HG03103 (cell line): ENCODE measurements at regions not wholly inside any gene's neighbourhood (a gene's known extent, or its start where the extent isn't known, plus 50 kb on each side); places are given as distances from the start of the nearest gene placed in this dataset.
A peak's percentile ranks its signal among the peaks of the same experiment; 100 is the strongest.

Experiments
- ATAC-seq: cut with Tn5 transposase; IDR thresholded peaks from one replicate; pipeline ENCODE4 v1.9.1; 2021; ENCODE audit warnings: low read depth; ENCODE audit not compliant: unreplicated experiment

DNA sequence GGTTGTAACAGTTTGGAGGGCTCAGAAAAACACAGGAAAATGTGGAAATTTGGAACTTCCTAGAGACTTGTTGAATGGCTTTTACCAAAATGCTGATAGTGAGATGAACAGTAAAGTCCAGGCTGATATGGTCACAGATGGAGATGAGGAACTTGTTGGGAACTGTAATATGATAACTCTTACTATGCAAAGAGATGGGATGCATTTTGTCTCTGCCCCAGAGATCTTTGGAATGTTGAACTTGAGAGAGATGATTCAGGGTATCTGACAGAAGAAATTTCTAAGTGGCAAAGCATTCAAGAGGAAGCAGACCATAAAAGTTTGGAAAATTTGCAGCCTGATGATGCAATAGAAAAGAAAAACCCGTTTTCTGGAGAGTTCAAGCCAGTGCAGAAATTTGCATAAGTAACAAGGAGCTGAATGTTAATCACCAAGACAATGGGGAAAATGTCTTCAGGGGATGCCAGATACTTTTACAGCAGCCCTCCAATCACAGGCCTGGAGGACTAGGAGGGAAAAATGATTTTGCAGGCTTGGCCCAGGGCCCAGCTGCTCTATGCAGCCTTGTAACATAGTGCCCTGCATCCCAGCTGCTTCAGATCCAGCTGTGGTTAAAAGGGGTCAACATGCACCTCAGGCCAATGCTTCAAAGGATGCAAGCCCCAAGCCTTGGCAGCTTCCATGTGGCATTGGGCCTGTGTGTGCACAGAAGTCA is 572.7 kb upstream of the ATP2B1 start:
- ATAC-seq, result no peak

DNA sequence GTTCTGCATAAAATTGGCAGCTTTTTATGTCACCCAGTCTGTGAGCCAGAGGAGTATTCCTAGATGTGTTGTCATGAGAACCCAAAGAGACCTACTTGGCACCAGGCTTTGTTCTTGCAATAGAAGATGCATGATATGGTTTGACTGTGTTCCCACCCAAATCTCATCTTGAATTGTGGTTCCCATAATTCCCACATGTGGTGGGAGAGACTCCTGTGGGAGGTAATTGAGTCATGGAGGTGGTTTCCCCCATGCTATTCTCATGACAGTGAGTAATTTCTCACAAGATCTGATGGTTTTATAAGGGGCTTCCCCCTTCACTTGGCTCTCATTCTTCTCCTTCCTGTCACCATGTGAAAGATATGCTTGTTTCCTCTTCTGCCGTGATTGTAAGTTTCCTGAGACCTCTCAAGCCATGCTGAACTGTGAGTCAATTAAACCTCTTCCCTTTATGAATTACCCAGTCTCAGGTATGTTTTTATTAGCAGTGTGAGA is 572.0 kb upstream of the ATP2B1 start:
- ATAC-seq, result peak; percentile 72

DNA sequence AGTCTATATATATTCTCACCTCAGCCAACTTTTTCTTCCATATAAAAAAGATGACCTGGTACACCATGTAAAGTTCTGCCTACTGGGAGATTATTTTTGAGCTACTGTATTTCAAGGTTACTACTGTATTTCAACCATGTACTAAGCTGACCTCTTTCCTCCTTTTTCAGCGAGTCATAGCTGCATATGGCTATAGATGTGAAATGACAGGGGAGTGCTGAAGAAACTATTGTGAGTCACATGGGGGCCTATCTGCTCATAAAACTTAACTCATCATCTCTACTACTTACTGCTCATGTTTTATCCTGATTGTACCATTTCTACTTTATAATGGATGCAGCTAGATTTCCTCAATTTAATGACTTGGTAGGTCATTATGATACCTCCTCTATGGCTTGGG is 571.4 kb upstream of the ATP2B1 start:
- no peak for ATAC-seq

DNA sequence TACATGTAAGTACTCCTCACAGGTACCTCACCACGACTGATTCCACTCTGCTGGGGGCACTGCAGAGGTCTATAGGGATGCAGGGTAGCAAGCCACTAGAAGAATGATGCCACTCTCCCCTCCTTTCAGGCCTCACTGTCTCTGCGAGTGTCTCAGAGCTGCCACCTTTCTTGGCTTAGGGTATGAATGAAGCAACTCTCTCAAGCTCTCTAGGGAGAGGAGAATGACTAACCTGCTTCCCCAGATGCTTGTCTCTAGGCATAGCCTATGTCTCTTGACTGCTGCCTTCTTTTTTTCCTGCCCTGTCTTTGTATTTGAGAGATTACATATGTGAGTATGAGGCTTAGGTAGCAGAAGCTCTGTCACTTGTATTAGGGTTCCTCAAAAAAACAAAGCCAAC is 566.5 kb upstream of the ATP2B1 start:
- no peak for ATAC-seq

DNA sequence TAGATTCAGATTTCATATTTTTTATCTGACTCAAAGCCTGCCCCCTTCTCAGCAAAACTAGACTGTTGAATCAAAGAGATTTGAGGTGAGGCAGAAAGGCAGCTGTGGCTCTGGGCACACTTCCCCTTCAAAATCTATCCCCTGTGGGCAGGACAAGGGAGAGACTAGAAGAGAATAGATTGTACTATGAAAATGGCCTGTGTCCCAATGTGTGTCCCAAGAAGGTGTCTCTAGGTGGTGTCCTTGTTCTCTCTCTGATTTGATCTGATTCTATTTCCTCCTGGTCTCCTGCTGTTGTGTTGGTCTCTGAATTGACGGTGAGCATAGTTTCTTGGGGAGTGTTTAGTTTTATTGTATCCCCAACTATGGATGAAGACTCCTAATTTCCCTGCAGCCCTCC is 565.8 kb upstream of the ATP2B1 start:
- no peak for ATAC-seq

DNA sequence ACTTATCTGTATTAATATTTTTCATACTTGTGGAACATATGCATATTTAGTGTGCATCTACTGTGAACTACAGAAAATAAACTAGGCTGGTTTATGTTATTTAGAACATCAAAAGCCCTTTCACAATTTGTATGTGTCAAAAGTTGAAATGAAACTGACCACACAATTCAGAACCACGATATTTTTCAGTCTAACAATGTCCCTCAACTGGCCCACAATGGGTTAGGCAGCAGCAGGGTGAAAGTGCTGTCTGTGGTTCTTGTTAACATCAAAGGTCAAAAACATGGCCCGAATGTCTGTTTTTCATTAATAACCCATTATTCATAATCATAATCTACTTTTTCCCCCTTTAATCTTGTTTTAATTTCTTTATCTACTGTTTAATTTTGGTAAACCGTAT is 559.9 kb upstream of the ATP2B1 start:
- no peak for ATAC-seq

DNA sequence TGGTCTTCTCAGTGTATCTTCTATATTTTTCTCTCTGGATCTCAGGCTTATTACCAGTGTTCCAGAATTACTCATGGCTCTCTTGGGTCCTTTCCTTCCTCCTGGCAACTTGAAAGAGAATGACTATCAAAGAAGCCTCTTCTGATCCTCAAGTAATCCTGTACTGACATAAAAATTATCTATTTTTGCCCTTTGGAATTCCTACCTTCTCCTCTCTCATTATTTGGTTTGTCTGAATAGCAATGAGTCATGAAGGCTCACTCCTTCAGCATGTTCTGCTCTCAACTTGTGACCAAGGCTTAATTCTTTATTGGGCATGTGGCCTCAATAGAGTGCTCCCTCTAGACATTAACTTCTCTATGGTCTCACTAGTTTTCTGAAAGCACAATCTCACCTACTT is 553.6 kb upstream of the ATP2B1 start:
- no peak for ATAC-seq

DNA sequence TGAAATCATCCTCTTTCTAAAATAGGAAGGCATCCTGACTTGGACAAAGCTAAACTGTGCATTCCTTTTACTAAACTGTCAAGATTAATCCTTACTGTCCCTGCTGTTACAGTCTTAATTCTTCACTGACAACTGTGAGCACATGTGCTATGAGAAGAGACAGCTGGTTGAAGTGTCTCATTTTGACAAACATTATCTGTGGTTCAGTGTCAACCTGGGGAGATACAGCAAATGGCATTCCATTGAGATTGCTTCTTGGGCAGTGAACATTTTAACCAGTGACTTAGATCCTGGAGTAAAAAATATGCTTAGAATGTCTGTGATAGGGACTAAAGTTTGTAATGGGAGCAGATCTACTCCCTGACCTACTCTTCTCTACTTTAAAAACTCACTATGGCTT is 552.6 kb upstream of the ATP2B1 start:
- ATAC-seq, result no peak

DNA sequence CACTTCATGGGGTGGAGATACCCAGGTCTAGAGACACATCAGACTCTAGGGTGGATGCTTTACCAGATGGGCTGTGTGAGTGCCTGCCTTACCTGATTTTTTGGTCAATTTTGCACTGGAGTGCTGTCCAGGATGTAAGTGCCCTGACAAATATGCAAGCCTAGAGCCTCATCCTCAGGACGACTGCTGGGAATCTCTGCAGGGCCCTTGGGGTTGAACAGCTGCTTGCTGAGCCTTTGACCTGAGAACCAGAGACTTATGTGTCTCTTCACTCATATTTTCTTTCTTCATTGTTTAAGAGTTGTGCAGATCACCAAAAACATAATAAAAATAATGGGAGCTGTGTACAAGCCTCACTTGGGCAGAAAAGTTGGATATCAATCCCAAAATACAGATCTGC is 551.5 kb upstream of the ATP2B1 start:
- no peak for ATAC-seq

DNA sequence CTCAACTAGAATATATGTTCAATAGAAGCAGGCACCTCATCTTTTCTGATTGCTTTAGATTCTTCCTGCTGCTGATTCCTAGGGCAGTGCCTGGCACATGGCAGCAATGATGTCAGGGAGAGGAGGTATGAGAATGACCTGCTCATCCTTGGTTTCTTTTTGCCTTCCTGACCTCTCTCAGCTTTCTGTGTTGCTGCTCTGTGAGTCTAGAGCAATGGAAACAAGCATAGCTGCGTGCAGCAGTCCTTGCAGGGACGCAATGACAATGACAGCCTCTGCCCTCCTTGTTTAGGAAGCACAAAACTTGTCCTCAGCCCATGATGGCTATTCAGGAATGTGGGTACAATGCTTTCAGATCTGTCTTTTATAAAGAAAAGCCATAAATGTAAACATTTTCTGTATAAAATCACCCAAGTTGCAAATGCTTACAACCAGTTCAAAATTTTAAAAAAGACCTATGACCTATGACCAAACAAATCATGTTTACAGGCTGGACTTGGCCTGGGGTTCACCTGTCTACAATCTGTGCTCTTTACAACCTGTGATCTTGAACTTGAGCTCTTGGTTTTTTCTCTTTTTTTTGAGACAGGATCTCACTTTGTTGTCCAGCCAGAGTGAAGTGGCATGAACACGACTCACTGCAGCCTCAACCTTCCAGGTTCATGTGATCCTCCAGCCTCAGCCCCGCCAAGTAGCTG is 549.4 kb upstream of the ATP2B1 start:
- ATAC-seq, result no peak

DNA sequence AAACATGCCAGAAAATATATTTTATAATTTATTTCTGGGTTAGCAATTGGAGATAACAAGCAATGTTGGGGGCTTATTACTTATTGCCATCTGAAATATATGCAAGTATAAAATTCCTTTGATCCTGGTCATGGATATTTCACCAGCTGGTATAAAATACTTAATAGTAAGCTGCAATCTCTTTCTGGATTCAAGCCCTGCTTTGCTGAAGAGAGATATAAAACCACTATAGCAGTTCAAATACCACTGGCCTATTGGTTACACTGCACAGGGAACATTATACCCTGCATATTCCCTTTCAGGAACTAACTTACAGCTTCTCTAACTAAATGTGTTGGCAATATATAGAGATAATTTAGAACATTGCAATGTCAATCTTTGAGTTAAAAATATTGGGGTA is 546.2 kb upstream of the ATP2B1 start:
- no peak for ATAC-seq

DNA sequence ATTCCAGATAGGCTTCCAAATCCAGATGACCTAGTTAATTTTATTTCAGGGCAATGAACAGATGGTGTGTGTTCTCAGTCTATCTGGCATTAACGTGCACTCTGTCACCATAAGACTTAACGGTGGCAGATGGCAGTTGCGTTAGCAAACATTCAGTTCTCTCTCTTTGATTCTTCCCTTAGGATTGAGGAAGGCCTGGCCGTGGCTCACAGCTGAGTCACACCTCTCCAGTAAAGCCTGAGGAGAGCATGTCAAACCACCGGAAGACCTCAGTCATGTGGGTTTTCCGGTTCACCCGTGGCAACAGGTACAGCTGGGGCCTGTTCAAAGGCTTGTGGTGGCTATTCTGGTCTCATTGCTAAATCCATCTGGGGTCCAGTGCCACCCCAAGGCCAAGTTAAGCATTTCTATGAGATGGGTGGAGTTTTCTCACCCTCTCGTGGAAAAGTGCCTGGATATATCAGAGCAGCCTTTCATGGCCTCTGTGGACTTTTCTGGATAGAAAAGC is 545.1 kb upstream of the ATP2B1 start:
- ATAC-seq, result peak; percentile 99

DNA sequence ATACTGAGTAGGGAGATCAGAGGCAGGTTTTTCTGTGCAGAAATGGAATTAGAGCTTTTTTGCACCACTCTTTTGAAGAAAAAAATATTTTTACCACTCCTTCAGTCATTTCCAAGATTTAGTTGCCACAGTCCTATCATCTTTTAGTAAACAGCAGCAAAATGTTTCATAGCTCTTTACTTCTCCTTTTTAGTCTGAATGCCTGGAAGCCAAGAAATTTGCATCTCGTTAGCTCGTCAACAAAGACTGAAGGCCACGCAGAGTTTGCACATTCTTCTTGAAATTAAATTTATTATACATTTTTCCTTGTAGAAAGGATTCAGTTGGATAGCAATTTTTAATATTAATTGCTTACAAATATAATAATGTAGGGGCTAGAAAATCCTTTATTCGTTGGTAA is 544.5 kb upstream of the ATP2B1 start:
- ATAC-seq, result no peak

DNA sequence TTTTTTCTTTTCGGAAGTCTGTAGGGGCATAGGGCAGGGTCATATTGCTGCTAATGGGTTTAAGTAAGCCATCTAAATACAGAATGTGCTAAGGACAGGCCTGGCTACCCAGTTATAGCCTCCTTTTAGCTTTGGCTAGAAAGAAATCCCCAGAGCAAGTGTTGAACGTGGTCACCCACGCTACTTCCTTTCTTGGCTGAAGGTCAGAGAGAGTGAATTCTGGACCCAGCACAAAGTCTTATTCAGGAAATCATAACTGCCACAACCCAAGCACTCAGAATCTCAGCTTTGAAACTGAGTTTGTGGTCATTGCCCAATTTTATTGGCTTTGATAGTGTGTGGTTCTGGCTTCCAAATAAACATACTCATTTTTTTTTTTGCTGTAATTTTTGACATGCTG is 542.1 kb upstream of the ATP2B1 start:
- ATAC-seq, result no peak

DNA sequence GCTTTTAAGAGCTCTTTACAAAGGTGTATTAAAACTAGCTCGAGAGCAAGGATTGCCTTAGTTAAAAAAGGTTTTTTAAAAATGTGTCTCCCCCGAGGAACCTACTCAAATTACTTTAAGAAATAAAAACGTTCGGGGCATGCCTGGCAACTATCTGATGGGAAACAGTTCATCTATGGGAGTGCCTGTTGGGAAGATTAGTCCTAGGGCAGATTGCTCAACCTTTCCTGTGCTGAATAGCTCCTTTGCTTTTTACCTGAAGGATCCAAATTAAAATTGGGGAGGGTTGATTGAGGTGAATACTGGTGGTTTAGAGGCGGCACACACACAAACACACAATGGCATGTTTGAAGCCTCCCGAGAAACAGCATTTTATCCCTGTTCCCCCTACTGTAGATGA is 541.4 kb upstream of the ATP2B1 start:
- ATAC-seq, result no peak

DNA sequence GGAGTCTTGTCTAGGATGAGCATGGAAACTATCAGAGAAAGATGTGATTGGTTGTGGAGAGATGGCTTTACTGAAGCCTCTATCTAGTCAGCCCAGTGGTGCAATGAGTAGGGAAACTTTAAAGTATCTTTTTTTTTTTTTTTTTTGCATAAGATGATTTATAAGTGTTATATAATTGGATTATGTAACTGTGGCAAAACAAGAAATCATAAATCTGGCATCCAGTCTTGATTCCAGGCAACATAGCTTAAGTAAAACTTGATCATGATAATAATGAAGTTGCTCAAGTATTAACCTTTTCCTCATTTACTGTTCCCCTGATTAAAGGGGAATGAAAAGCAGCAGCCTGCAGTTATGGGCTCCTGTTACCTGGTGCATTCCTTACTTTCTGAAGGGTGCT is 538.0 kb upstream of the ATP2B1 start:
- ATAC-seq, result no peak

DNA sequence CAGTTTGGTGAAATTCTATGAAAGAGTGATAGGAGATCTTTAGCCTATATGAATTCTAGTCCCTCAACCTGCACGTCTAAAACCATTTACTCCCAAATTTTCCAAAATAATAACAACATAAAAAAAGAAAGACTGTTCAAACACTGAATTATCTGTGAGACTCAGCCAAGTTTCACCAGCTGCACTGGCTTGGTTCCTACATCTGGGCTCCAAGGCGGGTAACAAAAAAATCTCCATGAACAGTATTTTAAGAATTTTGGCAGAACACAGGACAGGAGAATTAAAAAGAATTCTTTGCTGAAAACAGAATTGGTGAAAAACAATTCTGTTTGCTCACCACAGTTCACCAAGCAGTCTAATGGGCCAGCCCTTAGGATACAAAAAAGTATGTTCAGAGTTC is 536.8 kb upstream of the ATP2B1 start:
- no peak for ATAC-seq

DNA sequence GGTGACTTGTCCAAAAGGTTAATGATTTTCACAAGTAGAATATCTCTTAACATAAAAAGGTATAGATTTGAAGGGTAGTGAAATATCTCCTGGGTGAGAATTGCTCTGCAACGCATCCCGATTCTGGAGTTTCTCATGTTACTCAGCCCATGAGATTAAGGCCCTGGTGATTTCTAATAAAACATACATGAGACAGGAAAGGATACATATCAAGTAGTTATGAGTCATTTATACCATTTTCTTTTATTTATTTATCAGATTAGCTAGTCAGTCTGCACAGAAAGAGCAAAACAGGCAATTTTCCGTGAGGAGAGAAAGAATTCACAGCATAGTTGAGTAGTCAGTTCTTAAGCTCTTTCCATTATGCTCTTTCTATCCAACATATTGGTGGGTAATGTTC is 535.6 kb upstream of the ATP2B1 start:
- no peak for ATAC-seq

DNA sequence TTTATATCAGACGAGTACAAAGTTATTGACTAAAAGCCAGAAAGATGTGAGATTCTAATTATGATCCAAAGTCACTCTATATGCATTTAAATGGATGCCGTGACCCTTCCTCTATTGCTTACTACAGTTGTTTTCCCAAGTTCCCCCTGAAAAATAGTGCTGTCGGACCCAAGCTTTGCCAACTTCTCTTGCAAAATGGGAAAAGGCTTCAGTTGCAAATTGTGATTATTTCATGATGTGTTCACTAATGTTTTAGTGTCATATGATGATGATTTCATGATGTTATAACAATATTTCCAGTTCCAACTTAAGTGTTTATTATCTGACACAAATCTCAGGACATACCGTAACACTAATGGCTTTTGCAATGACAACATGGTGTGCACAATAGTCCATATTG is 534.6 kb upstream of the ATP2B1 start:
- no peak for ATAC-seq

DNA sequence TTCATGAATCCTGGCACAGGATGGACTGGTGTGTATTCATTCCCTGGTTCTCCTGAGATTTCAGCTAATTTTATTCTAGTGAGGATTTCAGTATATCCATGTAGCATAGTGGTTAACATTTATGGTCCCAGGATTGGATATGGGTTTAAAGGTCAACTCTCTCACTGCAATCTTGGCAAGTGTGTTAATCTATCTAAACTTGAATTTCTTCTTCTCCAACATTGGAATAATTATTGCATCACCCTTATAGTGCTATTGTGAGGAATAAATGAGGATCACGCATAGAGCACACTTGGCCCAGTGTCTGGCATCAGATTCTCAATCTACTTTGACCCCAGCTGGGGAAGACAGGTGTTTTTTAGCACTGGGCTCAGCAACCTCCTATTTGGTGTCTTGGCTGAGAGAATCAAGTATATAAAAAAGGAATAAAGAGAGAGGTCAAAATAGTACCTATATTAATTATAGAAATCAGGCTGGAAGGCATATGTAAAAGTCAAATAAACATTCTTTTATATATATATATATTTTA is 531.2 kb upstream of the ATP2B1 start:
- no peak for ATAC-seq

DNA sequence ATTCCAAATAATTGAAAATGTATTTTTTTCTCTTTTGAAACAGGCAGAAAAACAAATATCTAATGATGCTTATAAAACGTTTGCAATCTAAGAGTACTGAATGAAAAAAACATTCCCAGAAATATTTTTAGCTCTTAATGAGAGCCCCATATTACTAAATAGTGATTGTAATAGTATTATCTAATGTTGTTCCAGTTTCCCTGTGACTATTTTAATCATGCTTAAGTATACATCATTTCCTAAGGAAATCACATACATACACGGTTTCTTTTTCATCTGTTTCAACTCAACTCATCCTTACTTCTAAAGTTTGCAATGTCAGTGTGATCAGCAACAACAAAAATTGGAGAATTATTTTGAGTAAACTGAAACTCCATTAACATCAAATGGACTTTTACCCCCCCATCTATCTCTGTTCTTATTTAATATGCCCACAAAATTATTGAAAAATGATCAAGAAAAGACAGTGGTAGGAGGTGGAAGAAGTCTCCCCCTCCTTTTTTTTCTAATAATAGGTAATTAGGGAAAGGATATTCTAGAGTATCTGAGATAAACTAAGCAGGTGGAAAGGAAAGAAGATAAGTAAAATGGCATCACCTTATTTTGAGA is 530.1 kb upstream of the ATP2B1 start:
- ATAC-seq, result no peak
